ENCODE measurements at regions not wholly inside any gene's neighbourhood (a gene's known extent, or its start where the extent isn't known, plus 50 kb on each side); places are given as distances from the start of the nearest gene placed in this dataset.

DNA sequence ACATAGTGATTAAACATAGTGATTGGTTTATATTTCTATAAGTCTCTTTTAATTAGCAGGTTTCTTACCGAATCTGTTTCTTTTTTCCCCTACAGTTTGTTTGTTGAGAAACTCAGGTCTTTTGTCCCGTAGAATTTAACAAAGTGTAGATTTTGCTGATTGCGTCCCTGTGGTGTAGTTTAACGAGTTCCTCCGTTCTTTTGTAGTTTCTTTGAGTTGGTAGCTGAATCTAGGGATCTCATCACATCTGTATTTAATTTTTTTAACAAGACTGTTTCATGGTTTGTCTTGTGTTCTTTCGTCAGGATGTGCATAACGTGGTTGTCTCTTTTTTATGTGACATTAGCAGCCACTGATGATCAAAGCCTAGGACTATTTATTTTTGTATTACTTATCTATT lies 111.1 kb downstream of the AKAP11 start:
- no peak for TF ChIP-seq ELF4 (IDR thresholded peaks at IDR 0.05)
- TF ChIP-seq SUZ12 (IDR thresholded peaks at IDR 0.05) = no peak
- no peak for TF ChIP-seq FOXM1 (IDR thresholded peaks at IDR 0.05; ENCODE audit: borderline replicate concordance)
- no peak for TF ChIP-seq ARNT (IDR thresholded peaks at IDR 0.05)
- TF ChIP-seq FOXA1 (IDR thresholded peaks at IDR 0.05) = no peak
- TF ChIP-seq NFRKB (IDR thresholded peaks at IDR 0.05) = no peak
- no peak for TF ChIP-seq SP1 (IDR thresholded peaks at IDR 0.05)
- TF ChIP-seq CTBP1 (IDR thresholded peaks at IDR 0.05; ENCODE audit: borderline replicate concordance) = no peak
- TF ChIP-seq HDGF (IDR thresholded peaks at IDR 0.05; ENCODE audit: borderline replicate concordance) = no peak
- no peak for TF ChIP-seq ZNF384 (IDR thresholded peaks at IDR 0.05)
- TF ChIP-seq BHLHE40 (IDR thresholded peaks at IDR 0.05; ENCODE audit: borderline replicate concordance) = no peak
- TF ChIP-seq, protein P1, sequence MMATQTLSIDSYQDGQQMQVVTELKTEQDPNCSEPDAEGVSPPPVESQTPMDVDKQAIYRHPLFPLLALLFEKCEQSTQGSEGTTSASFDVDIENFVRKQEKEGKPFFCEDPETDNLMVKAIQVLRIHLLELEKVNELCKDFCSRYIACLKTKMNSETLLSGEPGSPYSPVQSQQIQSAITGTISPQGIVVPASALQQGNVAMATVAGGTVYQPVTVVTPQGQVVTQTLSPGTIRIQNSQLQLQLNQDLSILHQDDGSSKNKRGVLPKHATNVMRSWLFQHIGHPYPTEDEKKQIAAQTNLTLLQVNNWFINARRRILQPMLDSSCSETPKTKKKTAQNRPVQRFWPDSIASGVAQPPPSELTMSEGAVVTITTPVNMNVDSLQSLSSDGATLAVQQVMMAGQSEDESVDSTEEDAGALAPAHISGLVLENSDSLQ (IDR thresholded peaks at IDR 0.05) = no peak
- TF ChIP-seq L3MBTL2 (conservative IDR thresholded peaks at IDR 0.05) = no peak
- no peak for TF ChIP-seq LEF1 (IDR thresholded peaks at IDR 0.05; ENCODE audit: borderline replicate concordance)

Measured in HEK293T (cell line).